ENCODE measurements at regions not wholly inside any gene's neighbourhood (a gene's known extent, or its start where the extent isn't known, plus 50 kb on each side); places are given as distances from the start of the nearest gene placed in this dataset.
"Not testable (repeated sequence)": the region's sequence is repeated elsewhere in the genome, so short reads cannot be mapped to it uniquely, and the experiment has no call there.

DNA sequence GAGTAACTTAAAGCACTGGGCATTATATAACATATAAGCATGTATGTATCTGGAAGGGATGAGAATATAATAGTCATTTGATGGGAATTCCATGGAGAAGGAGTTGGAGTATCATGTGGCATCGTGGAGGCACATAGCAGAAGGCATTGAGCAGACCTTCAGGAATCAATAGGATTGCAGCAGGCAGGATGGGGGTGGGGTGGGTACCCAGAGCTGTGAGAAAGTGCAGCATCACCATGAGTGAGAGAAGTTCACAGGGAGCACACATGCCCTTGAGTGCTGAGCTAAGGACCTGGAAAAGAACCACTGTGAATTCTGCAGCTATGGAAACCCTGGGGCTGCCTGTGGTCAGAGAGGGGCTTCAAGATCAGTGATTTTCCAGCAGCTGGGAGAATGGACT is 57.3 kb downstream of the MED10 start:
- ATAC-seq, result no peak
- DNase-seq, result no peak

DNA sequence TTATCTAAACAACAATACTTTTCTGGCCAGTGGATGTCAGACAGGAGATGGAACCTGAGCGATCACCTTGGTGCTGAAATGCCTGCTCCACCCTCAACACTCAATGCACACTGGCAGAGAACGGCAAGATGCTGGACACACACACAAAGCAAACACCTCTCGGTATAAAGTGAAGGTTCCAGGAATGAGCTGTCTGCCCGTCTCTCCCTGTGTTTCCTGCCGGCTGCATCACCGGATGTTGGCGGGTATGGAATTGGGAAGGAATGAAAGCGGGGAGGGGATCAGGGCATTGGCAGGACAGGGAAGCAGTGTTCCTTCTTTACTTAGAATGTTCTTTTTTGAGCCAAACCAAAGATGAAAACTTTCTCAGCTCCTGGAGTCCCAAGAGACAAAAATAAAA is 59.2 kb downstream of the MED10 start:
- ATAC-seq (no peak), DNase-seq (no peak)

DNA sequence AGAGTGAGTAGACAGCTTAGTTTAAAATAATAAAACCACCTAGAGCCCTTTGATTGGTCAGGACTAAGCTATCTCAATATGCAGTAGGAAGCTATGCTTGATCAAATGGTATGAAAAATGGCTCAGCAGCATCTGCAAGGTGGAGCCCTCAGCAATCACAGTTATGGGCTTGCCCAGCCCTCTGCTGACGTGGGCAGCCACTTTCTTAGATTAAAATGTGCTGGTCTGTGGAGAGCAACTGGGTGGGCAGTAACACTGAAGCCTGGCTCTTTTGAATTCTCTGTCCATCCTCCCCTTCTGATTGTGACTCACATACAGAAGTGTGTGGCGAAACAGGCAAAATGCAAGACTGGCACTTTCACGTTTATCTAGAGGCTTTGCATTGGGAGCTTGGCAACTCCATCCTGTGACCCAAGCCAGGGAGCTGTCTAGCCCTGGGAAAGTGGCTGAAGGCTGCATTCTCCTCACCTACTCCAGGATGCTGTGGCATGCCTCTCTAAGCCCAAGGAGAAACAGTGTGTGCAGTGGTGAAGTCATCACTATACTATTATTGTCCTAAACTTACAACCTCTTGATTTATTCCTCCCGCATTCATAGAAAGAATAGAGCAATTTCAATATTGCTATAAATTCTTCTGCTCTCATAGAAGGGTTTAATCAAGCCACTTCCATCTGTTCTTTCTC is 61.1 kb downstream of the MED10 start:
- no peak for ATAC-seq
- DNase-seq, result no peak

DNA sequence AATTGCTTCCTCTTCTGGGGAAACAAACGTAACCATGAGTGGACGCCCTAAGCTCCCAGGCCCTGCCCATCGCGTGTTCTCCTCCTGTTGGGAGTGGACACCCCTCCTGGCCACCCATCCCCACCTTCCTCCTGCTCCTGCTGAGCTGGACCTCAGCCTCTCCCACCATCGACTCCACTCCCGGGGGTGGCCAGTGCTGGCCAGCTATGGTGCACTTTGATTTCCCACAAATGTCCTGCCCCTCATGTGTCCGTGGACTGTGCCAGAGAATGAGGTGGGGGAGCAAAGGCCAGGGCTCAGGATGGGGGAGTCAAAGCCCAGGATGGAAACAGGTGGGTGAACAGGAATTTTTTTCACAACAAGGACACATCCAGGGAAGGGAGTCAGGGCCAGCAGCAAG is 62.8 kb downstream of the MED10 start:
- no peak for ATAC-seq

DNA sequence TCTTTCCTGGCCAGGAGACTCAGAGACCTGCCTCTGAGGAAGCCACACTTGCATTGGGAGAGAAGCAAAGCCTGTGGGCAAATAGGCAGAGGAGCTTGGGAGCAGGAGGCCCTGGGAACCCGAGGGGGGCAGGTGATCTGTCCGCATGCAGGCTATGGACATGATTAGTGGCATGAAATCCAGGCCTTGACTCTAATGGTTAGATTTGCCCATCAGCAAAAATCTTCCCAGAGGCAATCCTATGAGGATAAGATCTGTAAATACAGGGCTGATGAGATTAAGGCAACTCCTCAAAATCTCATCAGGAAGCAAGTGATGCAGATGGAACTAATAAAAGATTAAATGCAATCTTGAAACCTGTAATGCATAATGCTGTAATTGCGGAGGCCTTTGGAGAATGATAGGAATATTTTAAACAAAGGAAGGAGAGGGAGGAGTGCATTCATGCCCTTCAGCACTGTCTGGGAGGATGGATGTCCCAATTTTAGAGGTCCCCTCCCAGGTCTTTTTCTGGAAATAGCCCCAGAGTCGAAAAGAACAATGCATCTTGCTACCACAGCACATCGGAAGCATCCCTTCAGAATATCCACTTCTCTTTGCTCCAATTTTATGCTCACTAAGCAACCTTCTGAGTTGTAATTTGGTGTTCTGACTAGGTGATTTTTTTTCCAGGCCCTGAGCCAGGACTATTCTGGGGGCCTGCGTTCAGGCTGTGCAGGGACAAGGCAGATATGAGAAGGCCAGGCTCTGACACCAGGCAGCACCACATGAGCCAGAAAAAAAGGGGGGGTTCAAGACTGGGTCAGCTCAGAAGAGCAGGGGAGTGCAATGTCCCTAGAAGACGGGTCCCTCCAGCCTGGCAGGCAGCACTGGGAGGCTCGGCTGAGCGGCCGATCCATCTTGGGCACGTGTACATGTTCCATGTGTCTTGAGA is 66.5 kb downstream of the MED10 start:
- no peak for DNase-seq
- no peak for ATAC-seq

More for the DNA sequence above, 62.8 kb downstream of the MED10 start:
- no peak for DNase-seq

DNA sequence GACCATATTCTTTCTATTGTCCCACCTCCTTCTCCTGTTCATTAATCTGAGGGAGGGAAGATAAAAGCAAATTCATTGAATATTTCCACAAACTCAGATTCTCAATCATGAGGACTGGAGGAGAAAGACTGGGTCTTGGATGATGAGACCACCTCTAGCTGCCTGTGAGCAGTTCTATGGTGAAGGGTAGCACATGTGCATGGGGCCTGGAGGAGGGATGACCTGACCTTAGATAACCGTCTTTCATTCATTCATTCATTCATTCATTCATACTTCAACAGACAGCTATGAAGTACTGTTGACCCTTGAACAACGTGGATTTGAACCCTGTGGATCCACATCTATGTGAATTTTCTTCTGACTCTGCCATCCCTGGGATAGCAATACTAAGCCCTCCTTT is 68.4 kb downstream of the MED10 start:
- ATAC-seq (no peak), DNase-seq (no peak)

DNA sequence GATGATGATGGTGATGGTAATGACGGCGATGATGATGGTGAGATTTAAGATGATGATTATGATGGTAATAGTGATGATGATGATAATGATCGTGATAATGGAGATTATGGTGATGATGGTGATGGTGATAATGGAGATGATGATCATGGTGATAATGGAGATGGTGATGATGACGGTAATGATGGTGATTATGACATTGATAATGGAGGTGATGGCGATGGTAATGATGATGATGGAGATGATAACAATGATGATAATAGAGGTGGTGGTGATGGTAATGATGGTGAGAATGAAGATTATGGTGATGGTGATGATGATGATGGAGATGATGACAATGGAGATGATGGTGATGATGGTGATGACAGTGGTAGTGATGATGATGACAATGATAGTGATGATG is 69.7 kb downstream of the MED10 start:
- DNase-seq, result no peak

DNA sequence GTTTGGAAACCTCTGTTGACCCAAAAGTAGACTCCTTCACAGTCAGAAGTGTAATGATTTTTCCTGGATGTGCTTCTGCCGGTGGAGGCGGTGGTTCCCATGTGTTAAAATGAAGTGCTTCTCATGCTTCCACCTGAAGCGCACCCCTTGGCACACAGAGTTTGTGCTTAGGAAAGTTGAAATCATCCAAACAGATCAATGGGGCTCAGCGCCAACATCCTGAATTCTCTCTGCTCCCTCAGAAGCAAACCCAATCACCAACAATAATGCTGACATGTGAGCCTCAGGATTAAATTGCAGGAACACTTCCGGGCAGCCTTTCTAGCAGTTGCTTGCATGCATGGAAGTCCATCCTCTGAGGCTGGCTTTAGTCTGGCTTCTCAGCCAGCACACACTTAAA is 71.0 kb downstream of the MED10 start:
- DNase-seq, result no peak
- no peak for ATAC-seq

More for the DNA sequence above, 69.7 kb downstream of the MED10 start:
- no peak for ATAC-seq

DNA sequence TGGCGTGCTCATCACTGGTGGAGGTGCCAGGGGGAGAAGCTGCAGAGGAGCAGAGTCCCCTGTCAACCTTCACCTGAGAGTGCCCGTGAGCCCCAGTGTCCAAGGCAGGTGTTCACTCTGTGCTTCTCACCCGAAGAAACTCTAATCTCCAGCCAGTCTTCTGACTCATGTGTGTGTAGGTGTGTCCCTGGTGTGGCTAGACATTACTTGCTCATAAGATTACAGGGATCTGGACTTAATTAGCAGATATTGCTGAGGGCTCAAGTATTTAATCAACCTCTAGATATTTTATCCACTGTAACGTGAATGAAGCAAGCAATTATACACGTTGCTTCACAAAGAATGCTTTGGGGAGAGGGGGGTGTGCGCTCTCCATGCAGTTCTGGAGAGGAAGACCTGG is 72.5 kb downstream of the MED10 start:
- no peak for DNase-seq
- no peak for ATAC-seq

DNA sequence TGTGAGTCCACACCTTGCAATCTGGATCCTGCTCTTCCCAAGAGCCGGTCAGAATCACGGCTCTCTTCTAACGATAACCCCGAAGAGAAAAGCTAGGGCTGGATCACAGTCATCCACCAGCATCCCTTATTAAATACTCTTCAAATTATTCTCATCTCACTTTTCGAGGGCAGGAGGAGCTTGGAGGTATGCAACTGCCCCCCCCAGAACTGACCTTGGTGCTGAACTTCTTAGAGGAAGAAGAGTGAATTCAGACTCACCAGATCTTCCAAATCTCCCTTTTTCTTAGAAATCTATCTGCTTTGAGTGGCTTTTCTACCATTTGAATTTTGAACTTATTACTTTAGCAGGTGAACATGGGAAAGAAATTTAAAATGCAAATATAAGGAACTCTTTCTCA is 75.7 kb downstream of the MED10 start:
- ATAC-seq (no peak), DNase-seq (no peak)

DNA sequence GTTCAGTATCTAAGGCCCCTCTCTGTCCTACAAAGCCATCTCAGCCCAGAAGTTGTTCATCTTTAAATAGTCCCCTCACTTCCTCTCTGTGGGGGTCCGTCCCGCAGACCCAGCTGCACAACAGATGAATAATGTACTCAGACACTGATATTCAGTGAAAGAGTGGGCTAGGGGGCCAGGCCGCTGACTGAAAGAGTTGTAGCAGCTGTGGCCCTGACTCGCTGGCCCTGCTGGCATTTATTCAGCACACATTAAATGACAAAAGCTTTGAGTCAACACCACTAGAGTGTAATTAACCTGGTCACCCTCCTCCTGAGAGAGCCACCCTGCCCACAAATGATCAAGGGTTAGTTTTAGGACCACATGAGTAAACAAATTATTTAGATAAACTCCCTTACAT is 76.3 kb downstream of the MED10 start:
- ATAC-seq (no peak), DNase-seq (no peak)

DNA sequence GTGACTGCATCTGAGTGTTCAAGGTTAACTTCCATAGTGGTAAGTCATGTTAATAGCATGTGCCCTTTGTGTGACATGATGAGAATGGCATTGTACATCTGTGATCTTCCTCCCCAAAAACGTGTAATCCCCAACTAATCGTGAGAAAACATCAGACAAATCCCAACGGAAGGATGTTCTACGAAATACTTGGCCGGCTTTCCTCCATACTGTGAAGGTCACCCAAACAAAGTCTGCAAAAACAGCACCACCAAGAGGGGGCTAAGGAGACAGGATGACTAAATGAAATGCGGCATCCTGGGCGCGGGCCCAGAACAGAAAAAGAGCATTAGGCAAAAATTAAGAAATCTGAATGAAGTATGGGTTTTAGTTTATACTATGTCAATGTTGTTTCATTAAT is 81.8 kb downstream of the MED10 start:
- DNase-seq (no peak), ATAC-seq (no peak)

DNA sequence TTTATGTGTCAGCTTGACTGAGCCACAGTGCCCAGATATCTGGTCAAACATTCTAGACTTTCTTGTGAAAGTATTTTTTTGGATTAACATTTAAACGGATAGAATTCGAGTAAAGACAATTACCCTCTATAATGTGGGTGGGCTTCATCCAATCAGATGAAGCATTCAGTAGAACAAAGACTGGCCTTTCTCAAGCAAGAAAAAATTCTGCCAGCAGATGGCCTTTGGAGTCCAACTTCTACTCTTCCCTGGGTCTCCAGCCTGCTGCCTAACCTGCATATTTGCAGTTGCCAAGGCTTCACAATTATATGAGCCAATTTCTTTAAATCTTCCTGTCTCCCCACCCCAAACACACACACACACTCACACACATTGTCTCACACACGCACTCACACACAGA is 86.4 kb downstream of the MED10 start:
- ATAC-seq, result no peak
- no peak for DNase-seq

DNA sequence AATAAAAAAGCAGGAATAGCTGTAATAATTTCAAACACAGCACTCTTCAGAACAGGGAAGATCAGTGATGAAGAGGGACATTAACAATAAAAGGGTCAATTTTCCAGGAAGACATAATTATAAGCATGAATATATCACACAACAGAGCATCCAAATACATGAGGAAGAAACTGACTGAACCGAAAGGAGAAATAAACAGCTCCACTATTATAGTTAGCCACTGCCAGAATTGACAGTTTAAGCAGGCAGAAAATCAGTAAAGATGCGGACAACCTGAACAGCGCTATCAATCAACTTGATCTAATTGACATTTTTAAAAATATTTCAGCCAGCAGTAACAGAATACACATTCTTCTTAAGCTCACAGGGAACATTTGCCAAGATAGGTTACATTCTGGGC is 89.1 kb downstream of the MED10 start:
- DNase-seq (no peak), ATAC-seq (no peak)

DNA sequence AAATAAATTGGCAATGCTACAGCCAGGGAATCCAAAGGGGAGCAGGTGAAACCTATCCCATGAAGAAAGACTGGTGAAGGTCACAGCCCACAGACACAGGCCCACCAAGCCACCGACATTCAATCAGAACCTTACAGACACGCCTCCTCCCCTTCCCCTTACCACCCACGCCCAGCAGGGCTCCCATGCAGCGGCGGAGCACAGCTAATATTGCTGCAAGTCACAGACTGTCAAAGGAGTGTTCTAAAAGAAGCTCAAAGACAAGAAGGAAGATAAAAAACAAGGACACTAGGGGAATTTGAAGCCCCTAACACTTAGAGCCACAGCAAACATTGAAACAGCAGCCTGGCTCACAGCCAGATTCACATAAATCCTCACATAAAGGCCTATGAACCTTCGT is 91.2 kb downstream of the MED10 start:
- no peak for ATAC-seq
- no peak for DNase-seq

DNA sequence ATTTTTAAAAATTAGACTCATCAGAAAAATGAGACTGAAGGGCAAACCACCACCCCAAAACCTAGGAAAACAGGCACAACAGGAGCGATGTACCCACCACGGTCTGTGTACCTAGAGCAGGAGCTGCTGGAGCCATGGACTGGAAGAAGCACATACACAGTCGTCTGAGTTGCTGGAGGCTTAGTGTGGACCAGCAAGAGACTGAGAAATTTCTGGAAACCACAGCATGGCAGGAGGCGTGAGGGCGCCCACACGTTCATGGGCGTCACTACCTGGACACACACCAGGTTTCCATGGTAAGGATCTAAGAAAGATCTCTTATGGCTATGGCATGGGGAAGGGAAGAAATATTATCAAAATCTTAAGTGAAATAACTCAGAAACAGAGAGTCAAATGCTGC is 91.9 kb downstream of the MED10 start:
- ATAC-seq (no peak), DNase-seq (no peak)

DNA sequence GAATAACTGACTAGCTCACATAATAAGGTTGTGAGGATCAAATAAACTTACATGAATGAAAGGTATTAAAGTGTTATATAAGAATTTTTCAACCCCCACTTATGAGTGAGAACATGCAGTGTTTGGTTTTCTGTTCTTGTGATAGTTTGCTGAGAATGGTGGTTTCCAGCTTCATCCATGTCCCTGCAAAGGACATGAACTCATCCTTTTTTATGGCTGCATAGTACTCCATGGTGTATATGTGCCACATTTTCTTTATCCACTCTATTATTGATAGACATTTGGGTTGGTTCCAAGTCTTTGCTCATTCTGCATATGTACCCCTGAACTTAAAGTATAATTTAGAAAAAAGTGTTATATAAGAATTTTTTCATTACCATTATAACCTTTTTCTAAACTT is 93.9 kb downstream of the MED10 start:
- not testable (repeated sequence) for ATAC-seq

DNA sequence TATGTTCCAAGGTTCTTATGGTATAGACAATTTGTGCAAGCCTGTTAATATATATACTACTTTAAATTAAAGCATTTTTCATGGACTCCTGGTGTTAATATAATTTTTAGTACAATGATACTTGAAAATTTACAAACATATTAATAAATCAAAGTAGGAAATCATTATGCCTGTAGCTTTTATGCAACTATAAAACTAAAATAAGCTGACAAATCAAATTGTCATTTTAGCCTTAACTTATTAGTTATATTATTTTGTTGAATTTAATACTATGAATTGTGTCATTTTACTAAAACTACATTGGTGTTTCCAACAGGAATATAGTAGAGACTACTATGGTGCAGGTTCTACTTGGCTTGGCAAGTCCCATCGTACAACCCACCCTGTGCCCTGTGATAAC is 96.0 kb downstream of the MED10 start:
- no peak for ATAC-seq
- DNase-seq, result no peak

More for the DNA sequence above, 93.9 kb downstream of the MED10 start:
- not testable (repeated sequence) for DNase-seq

DNA sequence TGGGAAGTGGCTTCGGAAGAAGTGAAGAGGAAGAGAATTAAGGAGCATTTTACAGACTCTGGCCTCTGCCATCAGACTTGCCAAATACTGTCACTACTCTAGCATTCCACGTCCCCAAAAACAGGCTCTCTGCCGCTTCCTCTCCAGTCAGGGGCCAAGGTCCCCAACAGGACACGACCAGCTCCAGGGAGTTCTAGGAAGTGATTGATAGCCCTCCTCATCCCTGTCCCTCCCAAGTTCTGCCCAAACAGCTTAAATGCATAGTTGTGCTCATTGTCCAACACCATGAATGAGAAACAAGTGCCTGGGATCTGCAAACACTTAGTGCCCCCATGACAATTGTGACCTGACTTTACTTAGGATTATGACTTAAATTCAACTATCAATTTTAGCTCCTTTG is 96.5 kb downstream of the MED10 start:
- no peak for DNase-seq
- ATAC-seq, result no peak

DNA sequence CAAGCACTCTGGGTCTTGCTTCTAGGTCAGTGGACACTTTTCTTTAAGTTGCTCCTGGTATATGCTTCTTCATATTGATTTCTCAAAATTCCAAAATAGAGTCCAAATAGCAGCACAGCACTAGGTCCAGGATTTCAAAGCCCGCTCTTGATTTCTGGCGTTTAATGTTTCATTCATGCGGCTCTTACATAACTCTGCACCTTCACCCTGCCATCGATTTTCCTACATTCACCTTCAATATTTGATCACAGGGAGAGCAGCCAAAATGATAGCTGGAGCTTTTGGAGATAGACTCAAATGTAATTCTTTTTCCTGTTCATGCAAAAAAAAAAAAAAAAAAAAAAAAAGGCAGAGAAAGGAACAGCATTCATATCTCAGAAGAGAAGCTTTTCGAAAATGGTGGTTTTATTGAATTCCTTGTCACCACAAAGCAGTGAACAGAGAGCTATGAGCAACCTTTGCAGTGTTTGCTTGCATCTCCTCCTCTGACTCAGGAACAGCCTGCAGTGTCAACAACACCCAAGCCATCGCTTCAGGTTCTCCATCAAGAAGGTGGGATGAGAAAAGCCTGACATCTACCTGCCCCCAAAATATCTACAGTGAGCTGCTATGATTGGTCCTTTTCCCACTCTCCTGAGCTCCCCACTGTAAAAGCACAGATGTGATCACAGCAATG is 97.8 kb downstream of the MED10 start:
- no peak for ATAC-seq

DNA sequence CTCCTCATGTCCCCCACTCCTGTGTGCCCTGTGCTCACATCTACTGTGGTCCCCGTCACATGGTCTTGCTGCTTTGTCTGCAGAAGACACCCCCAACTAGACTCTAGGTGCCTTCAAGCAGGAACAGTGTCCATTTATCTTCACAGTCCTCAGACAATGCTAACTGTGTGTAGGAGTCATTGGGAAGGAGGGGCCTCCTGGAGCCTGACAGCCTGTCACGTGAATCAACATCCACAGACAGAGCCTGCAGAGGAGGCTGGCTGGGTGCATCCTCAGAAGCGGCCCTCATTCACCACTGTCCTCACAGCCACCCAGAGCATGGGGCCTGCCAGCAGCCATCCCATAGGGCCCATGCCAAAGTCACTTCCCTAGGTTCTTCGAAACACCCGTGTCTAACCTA is 98.7 kb downstream of the MED10 start:
- ATAC-seq, result no peak
- DNase-seq, result no peak

More for the DNA sequence above, 97.8 kb downstream of the MED10 start:
- DNase-seq, result no peak

DNA sequence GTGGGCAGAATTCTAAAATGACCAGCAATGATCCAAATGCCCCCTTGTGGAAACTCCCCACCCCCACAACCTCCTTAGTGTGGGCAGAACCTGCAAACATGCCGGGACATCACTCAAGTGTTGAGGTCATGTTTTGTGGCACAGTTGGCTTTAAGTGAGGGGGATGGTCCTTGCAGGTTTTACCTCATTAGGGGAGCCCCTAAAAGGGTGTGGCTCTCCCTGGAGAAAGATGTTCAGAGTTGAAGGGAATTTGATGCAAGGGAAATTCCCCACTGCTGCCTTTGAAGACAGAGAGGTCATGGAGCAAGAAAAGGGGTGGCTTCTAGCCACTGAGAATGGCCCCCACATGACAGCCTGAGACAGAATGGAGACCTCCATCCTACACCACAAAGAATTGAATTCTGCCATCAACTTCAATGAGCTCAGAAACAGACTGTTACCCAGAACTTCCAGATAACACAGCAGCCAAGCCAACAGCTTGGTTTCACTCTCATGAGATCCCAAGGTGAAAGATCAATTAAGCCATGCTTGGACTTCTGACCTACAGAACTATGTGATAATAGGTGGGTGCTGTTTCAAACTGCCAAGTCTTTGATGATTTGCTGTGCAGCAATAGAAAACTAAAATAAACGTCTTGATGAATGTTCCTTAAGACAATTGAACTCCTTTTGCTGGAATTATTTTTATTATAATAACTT is 103.4 kb downstream of the MED10 start:
- peak; percentile 44 for ATAC-seq
- DNase-seq, result peak; percentile 44

Data from stimulated activated naive CD8-positive, alpha-beta T cell treated with anti-CD3 and anti-CD28 coated beads, Interleukin-15, Interleukin-2, amounts not matched to agents 100 U/mL and 50 U/mL, for 24 hours (primary cell).